Esophagus squamous epithelium (tissue), 4 donors: ENCODE measurements at regions not wholly inside any gene's neighbourhood (a gene's known extent, or its start where the extent isn't known, plus 50 kb on each side); places are given as distances from the start of the nearest gene placed in this dataset.

Experiments
- POLR2A ChIP-seq, 4 donors: fragments of 450-650 bp; IDR thresholded peaks; one replicate each; pipeline ENCODE4 v1.6.1; 2017; ENCODE audit warnings: antibody characterized with exemption in 4 of 4, mild to moderate bottlenecking in 4 of 4, moderate library complexity in 3 of 4
- TF ChIP-seq, protein P1 (sequence below), 6 experiments: fragments of 450-650 bp in 4 of 6; fragments of 200-600 bp in 2 of 6; sonication (generic) in 2 of 6; IDR thresholded peaks; one replicate each; pipeline ENCODE4 v1.5.1; 2016 to 2019; ENCODE audit warnings: antibody characterized with exemption in 6 of 6, mild to moderate bottlenecking in 4 of 6, moderate library complexity in 4 of 6

- TF ChIP-seq, protein P1, sequence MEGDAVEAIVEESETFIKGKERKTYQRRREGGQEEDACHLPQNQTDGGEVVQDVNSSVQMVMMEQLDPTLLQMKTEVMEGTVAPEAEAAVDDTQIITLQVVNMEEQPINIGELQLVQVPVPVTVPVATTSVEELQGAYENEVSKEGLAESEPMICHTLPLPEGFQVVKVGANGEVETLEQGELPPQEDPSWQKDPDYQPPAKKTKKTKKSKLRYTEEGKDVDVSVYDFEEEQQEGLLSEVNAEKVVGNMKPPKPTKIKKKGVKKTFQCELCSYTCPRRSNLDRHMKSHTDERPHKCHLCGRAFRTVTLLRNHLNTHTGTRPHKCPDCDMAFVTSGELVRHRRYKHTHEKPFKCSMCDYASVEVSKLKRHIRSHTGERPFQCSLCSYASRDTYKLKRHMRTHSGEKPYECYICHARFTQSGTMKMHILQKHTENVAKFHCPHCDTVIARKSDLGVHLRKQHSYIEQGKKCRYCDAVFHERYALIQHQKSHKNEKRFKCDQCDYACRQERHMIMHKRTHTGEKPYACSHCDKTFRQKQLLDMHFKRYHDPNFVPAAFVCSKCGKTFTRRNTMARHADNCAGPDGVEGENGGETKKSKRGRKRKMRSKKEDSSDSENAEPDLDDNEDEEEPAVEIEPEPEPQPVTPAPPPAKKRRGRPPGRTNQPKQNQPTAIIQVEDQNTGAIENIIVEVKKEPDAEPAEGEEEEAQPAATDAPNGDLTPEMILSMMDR (IDR thresholded peaks at IDR 0.05): no peak
- no peak for TF ChIP-seq POLR2A (IDR thresholded peaks at IDR 0.05)
These were observed 532.7 kb downstream of the GRXCR1 start for GRCh38 chr4:43425206-43425605.
